ENCODE measurements at regions not wholly inside any gene's neighbourhood (a gene's known extent, or its start where the extent isn't known, plus 50 kb on each side); places are given as distances from the start of the nearest gene placed in this dataset.

- H3K9me3 Mint-ChIP-seq: peaks cover 0 to 2% of the 10 kb centered on the region in 2 experiments; a peak in 1 of 5 replicates
- WGBS (ENCODE audit: extremely low coverage, insufficient read length, low lambda C conversion rate): no CpG with 5 or more reads among the region's 9 CpGs
- H2BK5ac ChIP-seq (ENCODE audit: insufficient read length, low read length): no peak overlapping the region
- no peak overlapping the region for H2BK120ac ChIP-seq (ENCODE audit: low read depth, low read length, poor library complexity, severe bottlenecking)
- H3K4me2 ChIP-seq (ENCODE audit: insufficient read depth, insufficient read length, low read length): no peak overlapping the region
- H3K79me2 ChIP-seq (ENCODE audit: insufficient read depth, low read length): no peaks in the 10 kb centered on the region
- no peak overlapping the region for H3K9ac ChIP-seq (ENCODE audit: extremely low read depth, insufficient read length, low read length)
- no peak overlapping the region for H2BK20ac ChIP-seq (ENCODE audit: low read depth, low read length, poor library complexity, severe bottlenecking)
- H4K91ac ChIP-seq (ENCODE audit: insufficient read length, low read depth, low read length): no peak overlapping the region
- H4K20me1 ChIP-seq (ENCODE audit: control insufficient read depth, insufficient read depth, insufficient read length): no peaks in the 10 kb centered on the region
- H3K4ac ChIP-seq (ENCODE audit: low read depth, low read length): no peak overlapping the region
- H2BK12ac ChIP-seq (ENCODE audit: insufficient read length, low read depth, low read length): no peak overlapping the region
- H2AFZ ChIP-seq (ENCODE audit: low read length): no peak overlapping the region
- H3K23ac ChIP-seq (ENCODE audit: insufficient read length, low read depth, low read length): no peak overlapping the region
- no peak for TF ChIP-seq CTCF (conservative IDR thresholded peaks at IDR 0.05)
- no peaks in the 10 kb centered on the region; the same call in 1 of the 2 replicates for H3K27me3 ChIP-seq (ENCODE audit: insufficient read depth, low read length)
- no peaks in the 10 kb centered on the region for H3K79me1 ChIP-seq (ENCODE audit: insufficient read depth, low read depth, low read length, poor library complexity, severe bottlenecking)
- H3K56ac ChIP-seq (ENCODE audit: insufficient read length, low read depth, low read length): no peak overlapping the region
- no peak overlapping the region for H2AK5ac ChIP-seq (ENCODE audit: insufficient read length, low read length)
- H3K18ac ChIP-seq (ENCODE audit: insufficient read length, low read depth, low read length): no peak overlapping the region
- no peaks in the 10 kb centered on the region for H3K23me2 ChIP-seq (ENCODE audit: insufficient read length, low read depth, low read length, poor library complexity, severe bottlenecking)
- H4K8ac ChIP-seq (replicated peaks; ENCODE audit: insufficient read length, low read depth, low read length): no peak overlapping the region
- H3K4me3 Mint-ChIP-seq: no peak overlapping the region
- no peak overlapping the region for H4K5ac ChIP-seq (ENCODE audit: insufficient read length, low read depth, low read length)
- H2BK15ac ChIP-seq (ENCODE audit: low read depth, low read length): no peak overlapping the region
- peaks cover 9% of the 10 kb centered on the region for H3K27me3 Mint-ChIP-seq (ENCODE audit: low read depth)
- no peaks in the 10 kb centered on the region for H3K9me3 ChIP-seq (ENCODE audit: control insufficient read depth, low read depth, low read length)
- no peaks in the 10 kb centered on the region for H3K36me3 Mint-ChIP-seq (ENCODE audit: insufficient read depth in 1 of 3, low read depth in 3 of 3)
- DNase-seq: no peak
- peaks cover 18 to 20% of the 10 kb centered on the region in 2 experiments for H3K4me1 Mint-ChIP-seq
- no peak overlapping the region for H3K27ac ChIP-seq (ENCODE audit: insufficient read length, low read depth, low read length)
- H3K14ac ChIP-seq (ENCODE audit: insufficient read depth, low read length): no peak overlapping the region
- peaks cover 3% of the 10 kb centered on the region; the same call in 1 of the 2 replicates for H3K4me1 ChIP-seq (ENCODE audit: insufficient read depth, low read length)
- H3K27ac Mint-ChIP-seq: no peak overlapping the region; a peak in 1 of 7 replicates
- H3T11ph ChIP-seq (ENCODE audit: low read length): no peak overlapping the region
Measured at GRCh38 chr19:28318469-28319179, 894.3 kb downstream of the UQCRFS1 start.
